Upper lobe of left lung (tissue), 4 donors: ENCODE measurements at regions not wholly inside any gene's neighbourhood (a gene's known extent, or its start where the extent isn't known, plus 50 kb on each side); places are given as distances from the start of the nearest gene placed in this dataset.

Experiments used
- CTCF ChIP-seq, 6 experiments: fragments of 450-650 bp in 4 of 6; fragments of 200-600 bp in 2 of 6; sonication (generic) in 2 of 6; IDR thresholded peaks; one replicate each; pipeline ENCODE4 v1.5.1; 2016 to 2019; ENCODE audit warnings: antibody characterized with exemption in 6 of 6
- POLR2A ChIP-seq, 4 donors: fragments of 450-650 bp; IDR thresholded peaks; one replicate each; pipeline ENCODE4 v1.5.1; 2016 to 2017; ENCODE audit warnings: antibody characterized with exemption in 4 of 4, mild to moderate bottlenecking in 2 of 4
- POLR2AphosphoS5 ChIP-seq, 2 donors: sonication (generic); formaldehyde crosslinking; IDR thresholded peaks; one replicate each; pipeline ENCODE4 v1.5.1; 2017; ENCODE audit warnings: antibody characterized with exemption in 2 of 2

DNA sequence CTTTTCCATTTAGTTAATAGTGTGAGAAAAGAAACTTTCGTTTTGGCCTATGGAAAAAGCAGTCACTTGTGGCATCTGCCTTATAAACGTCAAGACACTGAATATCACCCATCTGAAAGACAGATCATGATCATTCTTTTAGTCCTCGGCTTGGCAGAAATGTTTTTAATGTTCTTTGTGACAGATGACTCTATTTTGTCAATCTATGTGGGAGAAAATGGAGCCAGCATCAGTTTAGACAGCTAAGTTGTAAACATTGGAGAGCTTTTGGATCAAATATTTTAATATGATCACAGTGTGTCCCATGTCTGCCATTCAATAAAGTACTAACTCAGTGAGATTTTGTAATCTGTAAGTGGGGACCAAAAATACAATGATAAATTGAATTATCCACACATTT is 85.1 kb upstream of the LUZP2 start:
- no peak for TF ChIP-seq POLR2A (IDR thresholded peaks at IDR 0.05)
- TF ChIP-seq CTCF (IDR thresholded peaks at IDR 0.05) = no peak
- TF ChIP-seq POLR2AphosphoS5 (IDR thresholded peaks at IDR 0.05) = no peak
